Right lobe of liver (tissue), 6 donors: ENCODE measurements at regions not wholly inside any gene's neighbourhood (a gene's known extent, or its start where the extent isn't known, plus 50 kb on each side); places are given as distances from the start of the nearest gene placed in this dataset.
"Not testable (repeated sequence)": the region's sequence is repeated elsewhere in the genome, so short reads cannot be mapped to it uniquely, and the experiment has no call there.

Experiments used
- ATAC-seq, 4 donors: fragments of 200-7000 bp; cut with Tn5 transposase; one replicate each; pipeline ENCODE4 v1.9.1; 2020; ENCODE audit warnings: mild to moderate bottlenecking in 4 of 4, moderate library complexity in 4 of 4
- DNase-seq, 3 donors: peaks; one replicate each; pipeline ENCODE4 v3.0.0-alpha.2; 2020
- H3K27ac ChIP-seq, 3 donors: fragments of 200-600 bp; one replicate each; pipeline ENCODE4 v1.8.0; 2022
- H3K27me3 ChIP-seq, 2 donors: fragments of 200-600 bp; one replicate each; pipeline ENCODE4 v1.8.0; 2022
- H3K36me3 ChIP-seq, 4 donors: fragments of 200-600 bp; sonication (generic) in 1 of 4; one replicate each; pipeline versions ENCODE4 v1.5.1 to v1.8.0; 2017 to 2022; ENCODE audit warnings: control low read depth in 1 of 4
- H3K4me1 ChIP-seq, 4 donors: fragments of 200-600 bp; sonication (generic) in 1 of 4; one replicate each; pipeline versions ENCODE4 v1.5.1 to v1.8.0; 2017 to 2022; ENCODE audit warnings: control low read depth in 1 of 4
- H3K4me3 ChIP-seq, 3 donors: fragments of 200-600 bp; one replicate each; pipeline ENCODE4 v1.8.0; 2022
- H3K9me3 ChIP-seq, 4 donors: fragments of 200-600 bp; sonication (generic) in 1 of 4; one replicate each; pipeline versions ENCODE4 v1.5.1 to v1.8.0; 2017 to 2022; ENCODE audit warnings: control low read depth in 1 of 4
- POLR2A ChIP-seq: fragments of 450-650 bp; IDR thresholded peaks from one replicate; pipeline ENCODE4 v1.6.1; 2017; ENCODE audit warnings: antibody characterized with exemption, mild to moderate bottlenecking
- whole genome bisulfite sequencing: methylation state at CpG from one replicate; pipeline ENCODE4 v1.1.6; 2018; ENCODE audit warnings: low coverage, low lambda C conversion rate; ENCODE audit not compliant: insufficient coverage; ENCODE audit errors: missing lambda C conversion rate; 5-methylcytosine and 5-hydroxymethylcytosine counted together
- intact Hi-C, 2 donors: fragments of 100-400 bp; cut with DNase I; formaldehyde crosslinking; loops; one replicate each; pipeline versions ENCODE4 v1.11.2 to v1.14.1; 2022
- TF ChIP-seq, protein P1 (sequence below), 4 donors: fragments of 200-600 bp in 3 of 4; fragments of 450-650 bp in 1 of 4; IDR thresholded peaks; one replicate each; pipeline versions ENCODE4 v1.5.1 to v1.8.0; 2016 to 2022; ENCODE audit warnings: antibody characterized with exemption in 4 of 4, mild to moderate bottlenecking in 2 of 4
- donor health status: DM: no; HTN: yes; CAD: no.
- donor health status: DM: no; HTN: no; CAD: no.
- donor health status: DM: no; HTN: no; CAD: no.
- donor health status: DM: no; HTN: yes; CAD: no.
- donor health status: DM: no; HTN: yes; CAD: no.

- Histone ChIP-seq H3K27ac (no peak overlapping the region), H3K27me3 (no peaks in the 10 kb centered on the region), H3K4me1 (no peaks in the 10 kb centered on the region), H3K4me3 (no peak overlapping the region), H3K9me3 (no peaks in the 10 kb centered on the region), H3K36me3 (no peaks in the 10 kb centered on the region)
- no peak for ATAC-seq
- 18% methylated on average over 2 of the region's 2 CpGs for WGBS
- DNase-seq: no peak
- intact Hi-C loops: no loop called here
- no peak for TF ChIP-seq POLR2A
- TF ChIP-seq, protein P1, sequence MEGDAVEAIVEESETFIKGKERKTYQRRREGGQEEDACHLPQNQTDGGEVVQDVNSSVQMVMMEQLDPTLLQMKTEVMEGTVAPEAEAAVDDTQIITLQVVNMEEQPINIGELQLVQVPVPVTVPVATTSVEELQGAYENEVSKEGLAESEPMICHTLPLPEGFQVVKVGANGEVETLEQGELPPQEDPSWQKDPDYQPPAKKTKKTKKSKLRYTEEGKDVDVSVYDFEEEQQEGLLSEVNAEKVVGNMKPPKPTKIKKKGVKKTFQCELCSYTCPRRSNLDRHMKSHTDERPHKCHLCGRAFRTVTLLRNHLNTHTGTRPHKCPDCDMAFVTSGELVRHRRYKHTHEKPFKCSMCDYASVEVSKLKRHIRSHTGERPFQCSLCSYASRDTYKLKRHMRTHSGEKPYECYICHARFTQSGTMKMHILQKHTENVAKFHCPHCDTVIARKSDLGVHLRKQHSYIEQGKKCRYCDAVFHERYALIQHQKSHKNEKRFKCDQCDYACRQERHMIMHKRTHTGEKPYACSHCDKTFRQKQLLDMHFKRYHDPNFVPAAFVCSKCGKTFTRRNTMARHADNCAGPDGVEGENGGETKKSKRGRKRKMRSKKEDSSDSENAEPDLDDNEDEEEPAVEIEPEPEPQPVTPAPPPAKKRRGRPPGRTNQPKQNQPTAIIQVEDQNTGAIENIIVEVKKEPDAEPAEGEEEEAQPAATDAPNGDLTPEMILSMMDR (IDR thresholded peaks at IDR 0.05): no peak
Measured at GRCh38 chr10:8360814-8361509, 306.5 kb downstream of the GATA3 start.

- Histone ChIP-seq H3K27ac (no peak overlapping the region), H3K27me3 (no peaks in the 10 kb centered on the region), H3K36me3 (no peaks in the 10 kb centered on the region), H3K9me3 (no peaks in the 10 kb centered on the region), H3K4me3 (no peak overlapping the region), H3K4me1 (no peaks in the 10 kb centered on the region)
- ATAC-seq (no peak), DNase-seq (no peak)
- WGBS: 44% methylated on average over 2 of the region's 2 CpGs
- intact Hi-C loops: no loop called here
- TF ChIP-seq POLR2A: no peak
- TF ChIP-seq, protein P1 (IDR thresholded peaks at IDR 0.05): no peak
Measured at GRCh38 chr10:8361510-8361844, 307.0 kb downstream of the GATA3 start.

DNA sequence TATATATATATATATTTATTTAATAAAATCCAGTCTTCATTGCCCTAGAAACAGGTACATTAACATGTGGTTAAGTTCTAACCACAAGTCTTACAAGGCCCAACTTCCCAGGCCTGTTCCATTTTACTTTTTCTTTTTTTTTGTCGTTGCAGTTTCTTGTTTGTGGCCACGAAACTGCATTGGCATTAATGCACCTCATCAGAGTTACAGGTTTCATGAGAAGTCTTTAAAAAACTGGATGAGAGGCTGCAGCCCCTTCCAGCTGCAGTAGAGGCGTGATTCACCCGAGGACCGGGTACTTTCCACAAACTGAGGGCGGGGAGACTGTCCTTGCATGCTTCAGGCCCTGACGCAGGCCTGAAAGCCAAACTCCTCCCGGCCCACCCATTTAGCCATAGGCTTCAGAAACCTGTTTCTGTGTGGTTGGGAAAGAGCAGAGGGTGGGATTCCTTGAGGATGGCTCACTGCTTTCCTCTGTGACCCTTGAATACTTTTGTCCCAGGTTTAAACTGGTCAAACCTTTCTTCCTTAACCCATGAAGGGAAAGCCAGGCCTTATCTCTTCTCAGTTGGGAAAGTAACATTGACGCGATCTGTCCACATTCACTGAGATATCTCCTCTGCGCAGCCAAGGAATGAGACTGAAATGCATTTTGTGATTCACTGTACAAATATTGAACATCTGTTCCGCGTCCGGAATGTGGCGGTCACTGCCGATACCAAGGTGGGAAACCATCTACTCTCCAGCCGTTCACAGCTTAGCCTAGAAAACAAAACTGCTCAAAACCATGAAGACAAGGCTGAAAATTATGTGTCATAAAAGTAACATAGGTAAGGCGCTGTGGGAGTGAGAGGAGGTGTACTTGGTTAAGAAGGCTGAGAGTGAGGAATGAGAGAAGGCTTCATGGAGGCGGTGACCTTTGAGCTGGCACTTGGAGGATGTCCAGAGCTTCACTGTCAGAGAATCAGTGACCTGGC lies 311.7 kb downstream of the GATA3 start:
- ATAC-seq: peak in 1 of 4 donors; percentile 59
- H3K27ac ChIP-seq: no peak overlapping the region
- no peak for TF ChIP-seq POLR2A
- TF ChIP-seq, protein P1 (IDR thresholded peaks at IDR 0.05): no peak

DNA sequence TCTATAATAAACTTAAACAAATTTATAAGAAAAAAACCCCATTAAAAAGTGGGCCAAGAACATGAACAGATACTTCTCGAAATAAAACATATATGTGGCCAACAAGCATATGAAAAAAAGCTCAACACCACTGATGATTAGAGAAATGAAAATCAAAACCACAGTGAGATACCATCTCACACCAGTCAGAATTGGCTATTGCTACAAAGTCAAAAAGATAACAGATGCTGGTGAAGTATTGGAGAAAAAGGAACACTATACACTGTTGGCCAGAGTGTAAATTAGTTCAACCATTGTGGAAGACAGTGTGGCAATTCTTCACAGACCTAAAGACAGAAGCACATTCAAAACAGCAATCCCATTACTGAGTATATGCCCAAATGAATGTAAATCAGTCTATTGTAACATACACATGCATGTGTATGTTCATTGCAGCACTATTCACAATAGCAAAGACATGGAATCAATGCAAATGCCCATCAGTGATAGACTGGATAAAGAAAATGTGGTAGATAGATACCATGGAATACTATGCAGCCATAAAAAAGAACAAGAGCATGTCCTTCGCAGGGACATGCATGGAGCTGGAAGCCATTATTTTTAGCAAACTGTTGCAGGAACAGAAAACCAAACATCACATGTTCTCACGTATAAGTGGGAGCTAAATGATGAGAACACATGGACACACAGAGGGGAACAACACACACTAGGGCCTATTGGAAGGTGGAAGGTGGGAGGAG lies 313.4 kb downstream of the GATA3 start:
- DNase-seq, H3K27me3 ChIP-seq, H3K4me1 ChIP-seq, ATAC-seq, H3K36me3 ChIP-seq, intact Hi-C loops, H3K9me3 ChIP-seq, H3K27ac ChIP-seq, H3K4me3 ChIP-seq: not testable (repeated sequence)
- 63% methylated on average over 3 of the region's 3 CpGs for WGBS

More for the DNA sequence above, 311.7 kb downstream of the GATA3 start:
- H3K4me1 ChIP-seq: no peaks in the 10 kb centered on the region
- H3K9me3 ChIP-seq: no peaks in the 10 kb centered on the region
- H3K36me3 ChIP-seq: no peaks in the 10 kb centered on the region
- WGBS: 70% methylated on average over 19 of the region's 19 CpGs
- H3K27me3 ChIP-seq: no peaks in the 10 kb centered on the region
- no peak for DNase-seq
- intact Hi-C loops: no loop called here
- no peak overlapping the region for H3K4me3 ChIP-seq
